ENCODE measurements at regions not wholly inside any gene's neighbourhood (a gene's known extent, or its start where the extent isn't known, plus 50 kb on each side); places are given as distances from the start of the nearest gene placed in this dataset.

DNA sequence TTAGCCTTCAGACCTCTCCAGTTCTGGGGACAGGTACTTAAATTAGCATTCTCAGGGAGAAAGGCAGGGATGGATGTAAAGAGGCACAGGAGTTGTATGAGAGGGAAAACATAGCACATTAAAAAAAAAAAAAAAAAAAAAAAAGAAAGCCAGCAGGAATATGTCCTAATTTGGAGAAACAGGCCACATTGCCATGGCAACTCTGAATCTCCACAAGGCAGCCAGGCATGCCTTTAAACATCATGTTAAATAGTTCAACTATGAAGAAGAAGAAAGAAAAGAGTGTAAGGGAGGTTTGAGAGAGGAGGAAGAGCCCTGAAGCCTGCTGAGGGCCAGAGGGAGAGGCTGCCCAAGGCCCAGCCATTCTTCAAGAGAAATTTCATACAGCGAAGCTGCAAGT, 145.8 kb downstream of the GRIN2B start:
- ATAC-seq (replicated peaks; ENCODE audit: extremely low read depth, poor library complexity, severe bottlenecking) (no peak), DNase-seq (ENCODE audit: low spot score in 2 of 2) (no peak)
- H3K4me3 Mint-ChIP-seq, result no peak overlapping the region
- H3K4me1 Mint-ChIP-seq, result no peaks in the 10 kb centered on the region
- H3K9me3 Mint-ChIP-seq, result no peaks in the 10 kb centered on the region
- H3K36me3 Mint-ChIP-seq (ENCODE audit: insufficient read depth), result no peaks in the 10 kb centered on the region
- H3K27me3 Mint-ChIP-seq, result peaks cover 8% of the 10 kb centered on the region
- no peak overlapping the region for H3K27ac Mint-ChIP-seq (ENCODE audit: low read depth)

GRCh38 chr12:13834241-13834640, 147.2 kb downstream of the GRIN2B start:
- H3K4me3 Mint-ChIP-seq, result no peak overlapping the region
- no peaks in the 10 kb centered on the region for H3K36me3 Mint-ChIP-seq (ENCODE audit: insufficient read depth)
- ATAC-seq (replicated peaks; ENCODE audit: extremely low read depth, poor library complexity, severe bottlenecking), result no peak
- DNase-seq (ENCODE audit: low spot score in 2 of 2), result no peak
- H3K9me3 Mint-ChIP-seq, result no peaks in the 10 kb centered on the region
- H3K27ac Mint-ChIP-seq (ENCODE audit: low read depth), result no peak overlapping the region
- H3K4me1 Mint-ChIP-seq, result no peaks in the 10 kb centered on the region
- H3K27me3 Mint-ChIP-seq, result peaks cover 8% of the 10 kb centered on the region

DNA sequence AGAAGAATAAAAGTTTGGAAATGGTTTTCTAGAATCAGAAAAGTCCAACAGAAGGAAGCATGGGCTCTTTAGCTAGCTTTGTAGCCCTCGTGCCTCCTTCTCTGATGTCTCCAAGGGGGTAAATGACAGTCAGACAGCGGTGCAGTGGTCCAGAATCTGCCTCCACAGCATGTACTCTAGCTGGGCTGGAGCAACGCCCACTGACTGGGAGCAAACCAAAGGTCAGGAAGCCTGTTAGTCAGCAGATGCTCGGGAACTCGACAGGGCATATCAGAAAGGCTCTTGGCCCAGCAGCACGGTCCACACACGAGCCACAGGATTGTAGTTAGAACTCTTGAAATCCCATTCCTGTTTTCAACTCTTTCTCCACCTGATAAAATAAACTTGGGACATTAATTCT, 164.3 kb downstream of the GRIN2B start:
- H3K9me3 Mint-ChIP-seq, result peaks cover 5% of the 10 kb centered on the region
- no peak for DNase-seq (ENCODE audit: low spot score in 2 of 2)
- ATAC-seq (replicated peaks; ENCODE audit: extremely low read depth, poor library complexity, severe bottlenecking), result no peak
- H3K4me1 Mint-ChIP-seq, result no peaks in the 10 kb centered on the region
- H3K27me3 Mint-ChIP-seq, result peaks cover 18% of the 10 kb centered on the region
- no peak overlapping the region for H3K4me3 Mint-ChIP-seq
- no peak overlapping the region for H3K27ac Mint-ChIP-seq (ENCODE audit: low read depth)
- no peaks in the 10 kb centered on the region for H3K36me3 Mint-ChIP-seq (ENCODE audit: insufficient read depth)

- Mint-ChIP-seq H3K27ac (ENCODE audit: low read depth) (no peak overlapping the region), H3K4me1 (no peaks in the 10 kb centered on the region), H3K36me3 (ENCODE audit: insufficient read depth) (no peaks in the 10 kb centered on the region), H3K27me3 (peaks cover 25% of the 10 kb centered on the region), H3K9me3 (peaks cover 5% of the 10 kb centered on the region), H3K4me3 (no peak overlapping the region)
- no peak for DNase-seq (ENCODE audit: low spot score in 2 of 2)
- ATAC-seq (replicated peaks; ENCODE audit: extremely low read depth, poor library complexity, severe bottlenecking), result no peak
These were observed 165.0 kb downstream of the GRIN2B start for GRCh38 chr12:13816394-13816793.

GRCh38 chr12:13812168-13812567, 169.2 kb downstream of the GRIN2B start:
- no peak for ATAC-seq (replicated peaks; ENCODE audit: extremely low read depth, poor library complexity, severe bottlenecking)
- Mint-ChIP-seq H3K36me3 (ENCODE audit: insufficient read depth) (no peaks in the 10 kb centered on the region), H3K4me3 (no peak overlapping the region), H3K4me1 (no peaks in the 10 kb centered on the region), H3K27ac (ENCODE audit: low read depth) (no peak overlapping the region), H3K9me3 (no peaks in the 10 kb centered on the region), H3K27me3 (peaks cover 46% of the 10 kb centered on the region)
- no peak for DNase-seq (ENCODE audit: low spot score in 2 of 2)

DNA sequence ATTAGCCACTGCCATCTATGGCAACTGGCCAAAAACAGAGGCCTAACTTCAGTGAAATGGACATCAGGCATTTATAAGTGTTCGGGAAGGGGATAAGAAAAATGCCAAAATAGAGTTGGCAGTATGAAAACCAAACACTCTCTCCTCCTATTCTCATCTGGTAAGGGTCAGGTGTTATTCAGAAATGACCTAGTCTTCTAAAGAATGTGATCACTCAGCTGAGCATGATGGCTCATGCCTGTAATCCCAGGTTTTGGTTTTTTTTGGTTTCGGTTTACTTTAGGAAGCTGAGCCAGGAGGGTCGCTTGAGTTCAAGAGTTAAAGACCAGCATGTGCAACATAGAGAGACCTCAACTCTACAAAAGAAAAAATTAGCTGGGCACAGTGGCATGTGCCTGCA, 170.3 kb downstream of the GRIN2B start:
- no peaks in the 10 kb centered on the region for H3K36me3 Mint-ChIP-seq (ENCODE audit: insufficient read depth)
- ATAC-seq (replicated peaks; ENCODE audit: extremely low read depth, poor library complexity, severe bottlenecking), result no peak
- no peak for DNase-seq (ENCODE audit: low spot score in 2 of 2)
- H3K27me3 Mint-ChIP-seq, result peaks cover 46% of the 10 kb centered on the region
- H3K4me3 Mint-ChIP-seq, result no peak overlapping the region
- no peak overlapping the region for H3K27ac Mint-ChIP-seq (ENCODE audit: low read depth)
- no peaks in the 10 kb centered on the region for H3K9me3 Mint-ChIP-seq
- H3K4me1 Mint-ChIP-seq, result no peaks in the 10 kb centered on the region

DNA sequence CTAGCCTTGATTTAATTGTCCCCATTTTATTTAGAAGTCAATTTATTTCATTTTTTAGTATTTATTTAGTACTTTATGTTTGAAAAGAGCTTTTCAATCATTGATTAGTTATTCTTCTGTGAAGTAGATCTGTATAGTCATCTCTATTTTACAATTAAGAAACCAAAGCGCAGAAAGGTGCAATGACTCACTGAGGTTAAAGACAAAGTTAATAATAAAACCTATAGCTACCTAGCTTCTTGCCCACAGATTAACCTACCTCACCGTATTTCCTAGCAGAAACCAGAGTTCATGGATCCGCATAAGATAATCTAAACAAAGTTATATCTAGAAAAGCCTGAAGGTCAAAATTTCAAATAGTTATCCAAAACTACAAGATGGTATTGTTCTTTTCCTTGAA, 176.4 kb downstream of the GRIN2B start:
- Mint-ChIP-seq H3K4me3 (no peak overlapping the region), H3K36me3 (ENCODE audit: insufficient read depth) (no peaks in the 10 kb centered on the region), H3K4me1 (no peaks in the 10 kb centered on the region), H3K9me3 (peaks cover 6% of the 10 kb centered on the region), H3K27me3 (peaks cover 15% of the 10 kb centered on the region), H3K27ac (ENCODE audit: low read depth) (no peak overlapping the region)
- ATAC-seq (replicated peaks; ENCODE audit: extremely low read depth, poor library complexity, severe bottlenecking), result no peak
- no peak for DNase-seq (ENCODE audit: low spot score in 2 of 2)

- Mint-ChIP-seq H3K36me3 (ENCODE audit: insufficient read depth) (no peaks in the 10 kb centered on the region), H3K4me3 (no peak overlapping the region), H3K27ac (ENCODE audit: low read depth) (no peak overlapping the region), H3K9me3 (peaks cover 6% of the 10 kb centered on the region), H3K4me1 (no peaks in the 10 kb centered on the region), H3K27me3 (peaks cover 8% of the 10 kb centered on the region)
- ATAC-seq (replicated peaks; ENCODE audit: extremely low read depth, poor library complexity, severe bottlenecking), result no peak
- DNase-seq (ENCODE audit: low spot score in 2 of 2), result no peak
These were observed 179.9 kb downstream of the GRIN2B start for GRCh38 chr12:13801543-13801942.

GRCh38 chr12:13799574-13799973, 181.8 kb downstream of the GRIN2B start:
- no peak for DNase-seq (ENCODE audit: low spot score in 2 of 2)
- Mint-ChIP-seq H3K9me3 (peaks cover 10% of the 10 kb centered on the region), H3K36me3 (ENCODE audit: insufficient read depth) (no peaks in the 10 kb centered on the region), H3K4me1 (no peaks in the 10 kb centered on the region), H3K27ac (ENCODE audit: low read depth) (no peak overlapping the region), H3K4me3 (no peak overlapping the region), H3K27me3 (peaks cover 8% of the 10 kb centered on the region)
- no peak for ATAC-seq (replicated peaks; ENCODE audit: extremely low read depth, poor library complexity, severe bottlenecking)

GRCh38 chr12:13798162-13798561, 183.2 kb downstream of the GRIN2B start:
- Mint-ChIP-seq H3K27me3 (no peaks in the 10 kb centered on the region), H3K36me3 (ENCODE audit: insufficient read depth) (no peaks in the 10 kb centered on the region), H3K27ac (ENCODE audit: low read depth) (no peak overlapping the region), H3K4me1 (no peaks in the 10 kb centered on the region), H3K9me3 (peaks cover 5% of the 10 kb centered on the region), H3K4me3 (no peak overlapping the region)
- ATAC-seq (replicated peaks; ENCODE audit: extremely low read depth, poor library complexity, severe bottlenecking) (no peak), DNase-seq (ENCODE audit: low spot score in 2 of 2) (no peak)

DNA sequence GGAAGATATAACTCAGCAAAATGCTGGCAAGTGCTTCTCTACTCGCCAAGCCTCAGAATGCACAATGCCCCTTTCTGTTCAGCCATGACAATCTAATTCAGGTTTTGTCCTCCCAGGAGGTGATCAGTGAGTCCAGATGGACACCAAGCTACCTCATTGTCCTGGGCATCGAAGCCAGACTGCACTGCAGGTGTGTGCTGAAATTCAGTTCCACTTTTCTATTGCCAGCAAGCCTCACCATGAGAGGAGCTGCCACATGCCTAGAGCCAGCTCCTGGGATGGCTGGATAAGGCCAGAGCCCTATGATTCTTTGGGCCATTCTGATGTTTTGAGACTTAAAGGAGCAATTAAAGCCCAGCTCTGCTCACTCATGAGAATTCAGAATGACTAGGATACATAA, 186.7 kb downstream of the GRIN2B start:
- DNase-seq (ENCODE audit: low spot score in 2 of 2) (no peak), ATAC-seq (replicated peaks; ENCODE audit: extremely low read depth, poor library complexity, severe bottlenecking) (no peak)
- Mint-ChIP-seq H3K9me3 (peaks cover 5% of the 10 kb centered on the region), H3K27me3 (peaks cover 10% of the 10 kb centered on the region), H3K4me3 (no peak overlapping the region), H3K4me1 (no peaks in the 10 kb centered on the region), H3K27ac (ENCODE audit: low read depth) (no peak overlapping the region), H3K36me3 (ENCODE audit: insufficient read depth) (no peaks in the 10 kb centered on the region)

DNA sequence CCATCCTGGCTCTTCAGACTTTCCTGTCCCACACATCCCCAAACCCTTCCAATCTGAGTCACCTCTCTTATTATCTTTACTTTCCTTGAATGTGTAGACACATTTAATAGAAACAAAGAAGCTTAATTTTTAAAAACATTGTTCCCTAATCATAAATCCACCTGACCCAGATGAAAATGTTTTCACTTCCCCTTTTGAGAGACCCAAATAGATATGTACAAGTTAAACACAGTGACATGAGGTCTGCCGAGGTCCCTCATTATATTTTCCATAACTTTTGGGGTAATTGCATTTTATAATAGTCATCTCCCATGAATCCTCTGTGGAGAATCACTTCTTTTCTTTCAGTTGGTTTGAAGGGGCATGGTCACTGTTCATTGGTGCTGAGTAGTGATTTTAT, 191.1 kb downstream of the GRIN2B start:
- Mint-ChIP-seq H3K36me3 (ENCODE audit: insufficient read depth) (no peaks in the 10 kb centered on the region), H3K9me3 (peaks cover under 1% of the 10 kb centered on the region), H3K27ac (ENCODE audit: low read depth) (no peak overlapping the region), H3K27me3 (peaks cover 20% of the 10 kb centered on the region), H3K4me1 (no peaks in the 10 kb centered on the region), H3K4me3 (no peak overlapping the region)
- DNase-seq (ENCODE audit: low spot score in 2 of 2), result no peak
- no peak for ATAC-seq (replicated peaks; ENCODE audit: extremely low read depth, poor library complexity, severe bottlenecking)

- Mint-ChIP-seq H3K9me3 (no peaks in the 10 kb centered on the region), H3K36me3 (ENCODE audit: insufficient read depth) (no peaks in the 10 kb centered on the region), H3K4me1 (no peaks in the 10 kb centered on the region)
These were observed 192.8 kb downstream of the GRIN2B start for GRCh38 chr12:13788626-13789025.

DNA sequence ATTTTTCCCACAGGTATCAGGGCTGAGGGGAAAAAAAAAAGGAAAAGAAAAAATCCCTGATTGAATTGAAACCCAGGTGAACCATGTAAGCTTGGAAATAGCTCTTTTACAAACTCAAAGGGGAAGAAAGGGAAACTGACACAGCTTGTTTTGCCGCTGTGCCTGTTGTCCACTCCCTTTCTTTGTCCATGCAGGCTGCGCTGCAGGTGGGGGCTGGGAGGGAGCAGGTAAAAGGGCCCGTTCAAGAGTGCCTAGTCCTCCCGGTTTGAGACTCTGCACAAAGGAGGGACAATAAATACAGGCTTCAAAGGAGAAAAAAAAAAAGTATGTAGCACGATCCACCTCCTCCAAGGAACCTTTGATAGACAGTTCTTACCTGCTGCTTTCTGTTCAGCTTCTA, 194.8 kb downstream of the GRIN2B start:
- H3K27me3 Mint-ChIP-seq, result peaks cover 11% of the 10 kb centered on the region
- H3K36me3 Mint-ChIP-seq (ENCODE audit: insufficient read depth), result no peaks in the 10 kb centered on the region
- H3K4me1 Mint-ChIP-seq, result no peaks in the 10 kb centered on the region
- ATAC-seq (replicated peaks; ENCODE audit: extremely low read depth, poor library complexity, severe bottlenecking), result no peak
- DNase-seq (ENCODE audit: low spot score in 2 of 2), result no peak
- no peaks in the 10 kb centered on the region for H3K9me3 Mint-ChIP-seq
- H3K4me3 Mint-ChIP-seq, result no peak overlapping the region
- H3K27ac Mint-ChIP-seq (ENCODE audit: low read depth), result no peak overlapping the region

More at GRCh38 chr12:13788626-13789025, 192.8 kb downstream of the GRIN2B start:
- DNase-seq (ENCODE audit: low spot score in 2 of 2) (no peak), ATAC-seq (replicated peaks; ENCODE audit: extremely low read depth, poor library complexity, severe bottlenecking) (no peak)
- Mint-ChIP-seq H3K27me3 (peaks cover 20% of the 10 kb centered on the region), H3K27ac (ENCODE audit: low read depth) (no peak overlapping the region), H3K4me3 (no peak overlapping the region)

Measured in central memory CD8-positive, alpha-beta T cell (primary cell).